GM10266 (cell line): ENCODE measurements at regions not wholly inside any gene's neighbourhood (a gene's known extent, or its start where the extent isn't known, plus 50 kb on each side); places are given as distances from the start of the nearest gene placed in this dataset.

Source experiments
- DNase-seq: peaks from one replicate; pipeline ENCODE4 v3.0.0; 2012; ENCODE audit errors: extremely low spot score
- TF ChIP-seq, protein P1 (sequence below): IDR thresholded peaks from 2 replicates; pipeline ENCODE4 v1.5.1; 2012; ENCODE audit warnings: mild to moderate bottlenecking, low read depth; ENCODE audit not compliant: control insufficient read depth, insufficient read depth; ENCODE audit errors: missing control alignments

DNA sequence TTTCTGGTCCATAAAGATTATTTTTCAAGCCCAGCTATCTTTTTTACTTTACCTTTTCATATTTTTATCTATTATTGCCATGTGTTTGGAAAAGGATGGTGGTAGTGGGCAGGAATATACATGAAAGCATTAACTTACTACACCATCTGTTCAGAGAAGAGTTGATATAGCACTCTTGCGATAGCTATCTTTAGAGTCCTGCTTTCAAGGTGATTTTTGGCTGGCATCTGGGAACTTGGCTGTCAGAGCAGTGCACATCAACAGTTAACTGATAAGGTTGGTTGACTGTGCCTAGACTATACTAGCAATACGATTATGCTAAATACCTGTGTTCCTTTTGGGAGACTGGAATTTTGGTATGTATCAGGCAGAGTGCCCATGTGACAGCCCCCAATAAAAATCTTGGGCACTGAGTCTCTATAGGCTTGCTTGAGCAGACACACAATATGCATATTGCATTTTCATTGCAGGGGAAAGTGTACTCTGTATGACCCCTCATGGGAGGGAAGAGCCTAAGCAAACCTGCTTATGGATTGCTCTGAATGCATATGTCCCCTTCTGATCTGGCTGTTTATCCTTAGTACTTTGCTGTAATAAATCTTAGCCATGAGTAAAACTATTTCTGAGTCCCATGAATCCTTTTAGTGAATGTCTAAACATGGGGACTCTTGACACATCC lies 227.6 kb upstream of the C9orf72 start:
- no peak for DNase-seq
- TF ChIP-seq, protein P1, sequence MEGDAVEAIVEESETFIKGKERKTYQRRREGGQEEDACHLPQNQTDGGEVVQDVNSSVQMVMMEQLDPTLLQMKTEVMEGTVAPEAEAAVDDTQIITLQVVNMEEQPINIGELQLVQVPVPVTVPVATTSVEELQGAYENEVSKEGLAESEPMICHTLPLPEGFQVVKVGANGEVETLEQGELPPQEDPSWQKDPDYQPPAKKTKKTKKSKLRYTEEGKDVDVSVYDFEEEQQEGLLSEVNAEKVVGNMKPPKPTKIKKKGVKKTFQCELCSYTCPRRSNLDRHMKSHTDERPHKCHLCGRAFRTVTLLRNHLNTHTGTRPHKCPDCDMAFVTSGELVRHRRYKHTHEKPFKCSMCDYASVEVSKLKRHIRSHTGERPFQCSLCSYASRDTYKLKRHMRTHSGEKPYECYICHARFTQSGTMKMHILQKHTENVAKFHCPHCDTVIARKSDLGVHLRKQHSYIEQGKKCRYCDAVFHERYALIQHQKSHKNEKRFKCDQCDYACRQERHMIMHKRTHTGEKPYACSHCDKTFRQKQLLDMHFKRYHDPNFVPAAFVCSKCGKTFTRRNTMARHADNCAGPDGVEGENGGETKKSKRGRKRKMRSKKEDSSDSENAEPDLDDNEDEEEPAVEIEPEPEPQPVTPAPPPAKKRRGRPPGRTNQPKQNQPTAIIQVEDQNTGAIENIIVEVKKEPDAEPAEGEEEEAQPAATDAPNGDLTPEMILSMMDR: no peak

DNA sequence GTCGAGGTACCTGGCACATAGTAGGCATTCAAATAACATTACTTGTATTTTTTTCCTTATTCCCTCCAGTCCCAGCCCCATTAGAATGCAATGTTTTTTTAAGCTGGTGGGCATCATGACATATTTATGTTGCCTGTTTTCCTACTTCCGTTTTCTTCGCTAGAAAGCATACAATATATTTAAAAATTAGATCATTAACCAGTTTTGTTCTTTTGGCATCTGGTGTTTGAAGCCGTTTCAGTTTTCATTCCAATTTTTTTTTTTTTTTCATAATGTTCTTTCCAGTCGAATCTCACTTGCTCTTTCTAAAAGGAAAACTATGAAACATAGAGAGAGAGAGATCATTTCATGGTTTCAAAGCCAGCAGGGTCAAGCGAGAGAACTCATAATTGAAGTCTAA lies 228.3 kb upstream of the C9orf72 start:
- TF ChIP-seq, protein P1: no peak
- DNase-seq: no peak

DNA sequence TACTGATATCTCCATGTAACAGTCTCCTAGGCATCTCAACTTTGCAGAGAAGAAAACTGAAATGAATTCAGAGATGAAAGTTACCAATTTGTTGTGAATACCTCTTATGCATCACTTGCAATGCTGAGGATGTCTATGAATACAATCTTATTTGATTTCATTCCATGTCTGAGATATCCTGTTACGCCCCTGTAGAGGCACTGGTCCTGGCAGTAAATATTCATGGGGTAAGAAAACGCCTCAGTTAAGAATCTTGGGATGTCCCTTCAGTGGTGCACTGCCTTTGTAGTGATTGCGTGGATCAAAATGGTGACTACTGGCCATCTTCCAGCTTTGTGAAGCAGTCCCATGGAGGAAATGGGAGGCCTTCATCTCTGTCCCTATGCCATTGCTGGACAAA lies 229.1 kb upstream of the C9orf72 start:
- TF ChIP-seq, protein P1: no peak

DNA sequence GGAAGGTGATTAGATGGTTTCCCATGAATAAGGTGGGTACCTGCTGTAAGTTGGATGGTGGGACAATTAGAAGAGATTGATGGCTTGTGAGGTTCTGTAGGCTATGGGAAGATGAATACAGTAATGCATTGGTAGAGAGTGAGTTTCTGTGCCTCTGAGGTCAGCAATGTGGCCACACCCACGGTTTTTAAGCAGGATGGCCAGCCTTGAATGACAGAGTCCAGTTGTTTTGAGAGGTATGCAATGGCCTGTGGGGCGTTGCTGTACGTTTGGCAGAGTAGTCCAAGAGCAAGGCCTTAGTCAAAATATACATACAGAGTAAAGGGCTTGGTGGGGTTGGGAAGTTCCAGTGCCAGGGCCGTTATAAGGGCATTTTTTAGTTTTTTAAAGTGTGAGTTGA lies 235.6 kb upstream of the C9orf72 start:
- TF ChIP-seq, protein P1: no peak
- DNase-seq: no peak

More for the DNA sequence above, 229.1 kb upstream of the C9orf72 start:
- no peak for DNase-seq

DNA sequence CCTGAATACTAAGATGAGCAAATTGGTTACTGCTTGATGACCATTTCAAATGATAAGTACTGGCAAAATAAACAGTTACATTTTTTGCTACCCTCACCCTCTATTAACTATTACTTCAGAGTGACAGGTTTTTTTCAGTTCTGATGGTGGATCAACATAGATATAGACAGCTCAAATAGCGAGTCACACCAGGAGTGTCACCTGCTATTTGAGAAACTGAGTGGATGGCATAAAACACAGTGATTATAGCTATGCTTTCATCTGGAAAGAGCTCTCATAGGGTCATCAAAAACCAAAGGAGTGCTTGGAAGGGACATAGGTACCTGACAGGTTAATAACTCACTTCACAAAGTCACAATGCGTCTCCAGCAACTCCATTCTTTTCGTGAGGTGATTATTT lies 244.5 kb upstream of the C9orf72 start:
- DNase-seq: no peak
- TF ChIP-seq, protein P1: no peak

DNA sequence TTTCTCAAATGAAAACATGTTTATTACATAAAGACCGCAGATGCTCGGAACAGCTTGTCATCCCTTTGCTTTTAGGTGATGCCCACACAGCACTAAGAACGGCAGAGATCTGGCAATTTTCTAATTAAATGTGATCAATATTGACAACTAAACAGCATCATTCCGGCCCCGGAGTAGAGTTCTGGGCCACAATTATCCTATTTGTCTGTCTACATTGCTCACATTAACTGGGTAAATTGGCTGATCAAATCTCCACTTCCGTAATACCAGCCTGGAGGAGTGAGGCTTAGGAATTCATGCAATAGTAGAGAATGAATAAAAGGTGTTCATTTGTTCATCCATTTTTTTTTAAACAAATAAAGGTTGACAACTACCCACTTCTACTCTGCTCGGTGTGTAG lies 245.1 kb upstream of the C9orf72 start:
- TF ChIP-seq, protein P1: no peak
- no peak for DNase-seq

DNA sequence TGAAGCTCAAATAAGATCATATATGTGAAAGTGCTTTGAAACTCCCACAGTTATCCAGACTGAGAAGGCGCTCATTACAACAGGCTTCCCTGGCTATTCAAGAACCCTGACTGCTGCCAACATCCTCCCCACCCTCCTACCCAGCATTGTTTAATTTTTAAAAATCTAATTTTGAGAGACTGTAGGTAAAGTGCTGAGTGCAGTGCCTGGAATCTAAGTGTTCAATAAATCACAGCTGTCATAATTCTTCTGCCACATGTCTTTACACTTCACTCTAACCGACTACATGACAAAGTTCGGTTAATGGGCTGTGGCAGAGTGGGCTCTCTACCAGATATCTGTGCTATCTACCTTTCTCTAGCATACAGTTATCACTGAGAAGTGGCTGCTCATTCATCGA lies 255.6 kb upstream of the C9orf72 start:
- DNase-seq: no peak
- TF ChIP-seq, protein P1: no peak
